Prostate gland (tissue), 2 donors: ENCODE measurements at regions not wholly inside any gene's neighbourhood (a gene's known extent, or its start where the extent isn't known, plus 50 kb on each side); places are given as distances from the start of the nearest gene placed in this dataset.

ENCODE experiments used
- DNase-seq: peaks from one replicate; pipeline ENCODE4 v3.0.0-alpha.2; 2019; ENCODE audit warnings: low spot score
- H3K27ac ChIP-seq, 2 donors: fragments of 200-600 bp; sonication (generic); 2 replicates each; pipeline ENCODE4 v1.5.1; 2017 to 2019
- H3K27me3 ChIP-seq: fragments of 200-600 bp; sonication (generic); replicated peaks from 2 replicates; pipeline ENCODE4 v1.5.1; 2019; ENCODE audit not compliant: insufficient read depth
- H3K36me3 ChIP-seq, 2 donors: fragments of 200-600 bp; sonication (generic); 1 replicate in 1 of 2; 2 replicates in 1 of 2; pipeline versions ENCODE4 v1.5.1 to v1.8.1; 2017 to 2019
- H3K4me1 ChIP-seq: fragments of 200-600 bp; sonication (generic); replicated peaks from 2 replicates; pipeline ENCODE4 v1.5.1; 2019
- H3K4me3 ChIP-seq, 2 donors: fragments of 200-600 bp; sonication (generic); 2 replicates each; pipeline ENCODE4 v1.5.1; 2017 to 2019
- H3K9me3 ChIP-seq: fragments of 200-600 bp; sonication (generic); 2 replicates; pipeline ENCODE4 v1.5.1; 2017
- POLR2A ChIP-seq: fragments of 450-650 bp; IDR thresholded peaks from one replicate; pipeline ENCODE4 v1.6.1; 2016; ENCODE audit warnings: antibody characterized with exemption, mild to moderate bottlenecking
- POLR2AphosphoS5 ChIP-seq: sonication (generic); formaldehyde crosslinking; IDR thresholded peaks from one replicate; pipeline ENCODE4 v1.6.1; 2017; ENCODE audit warnings: antibody characterized with exemption
- WGBS: methylation state at CpG from one replicate; pipeline ENCODE4 v1.1.5; 2018; 5-methylcytosine and 5-hydroxymethylcytosine counted together
- intact Hi-C: fragments of 100-400 bp; cut with DNase I; formaldehyde crosslinking; loops from one replicate; pipeline ENCODE4 v1.14.2; 2022
- TF ChIP-seq, protein P1 (sequence below), 4 experiments: fragments of 200-600 bp in 2 of 4; fragments of 450-650 bp in 2 of 4; sonication (generic) in 2 of 4; IDR thresholded peaks; 1 replicate in 3 of 4; 2 replicates in 1 of 4; pipeline ENCODE4 v1.5.1; 2016 to 2019; ENCODE audit warnings: antibody characterized with exemption in 4 of 4, mild to moderate bottlenecking in 2 of 4, moderate library complexity in 2 of 4

DNA sequence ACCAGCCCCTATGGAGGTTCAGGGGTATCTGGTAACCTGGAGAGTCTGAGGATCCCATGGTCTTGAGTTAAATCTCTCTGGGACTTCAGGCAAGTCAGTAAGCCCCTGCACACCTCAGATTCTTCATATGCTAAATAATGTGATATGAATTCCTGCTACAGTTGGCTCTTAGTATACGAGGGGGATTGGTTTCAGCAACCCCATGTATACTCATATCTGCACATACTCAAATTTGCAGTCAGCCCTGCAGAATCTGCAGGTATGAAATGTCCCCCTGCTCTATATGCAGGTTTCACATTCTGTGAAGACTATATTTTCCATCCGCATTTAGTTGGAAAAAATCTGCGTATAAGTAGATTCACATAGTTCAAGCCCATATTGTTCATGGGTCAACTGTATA, 136.6 kb downstream of the TOMM20 start:
- Histone ChIP-seq H3K9me3 (no peaks in the 10 kb centered on the region), H3K36me3 (no peaks in the 10 kb centered on the region), H3K27me3 (no peaks in the 10 kb centered on the region), H3K27ac (no peak overlapping the region), H3K4me3 (no peak overlapping the region), H3K4me1 (peaks cover 5% of the 10 kb centered on the region)
- 92% methylated on average over 3 of the region's 3 CpGs for WGBS
- TF ChIP-seq POLR2A: no peak
- TF ChIP-seq, protein P1, sequence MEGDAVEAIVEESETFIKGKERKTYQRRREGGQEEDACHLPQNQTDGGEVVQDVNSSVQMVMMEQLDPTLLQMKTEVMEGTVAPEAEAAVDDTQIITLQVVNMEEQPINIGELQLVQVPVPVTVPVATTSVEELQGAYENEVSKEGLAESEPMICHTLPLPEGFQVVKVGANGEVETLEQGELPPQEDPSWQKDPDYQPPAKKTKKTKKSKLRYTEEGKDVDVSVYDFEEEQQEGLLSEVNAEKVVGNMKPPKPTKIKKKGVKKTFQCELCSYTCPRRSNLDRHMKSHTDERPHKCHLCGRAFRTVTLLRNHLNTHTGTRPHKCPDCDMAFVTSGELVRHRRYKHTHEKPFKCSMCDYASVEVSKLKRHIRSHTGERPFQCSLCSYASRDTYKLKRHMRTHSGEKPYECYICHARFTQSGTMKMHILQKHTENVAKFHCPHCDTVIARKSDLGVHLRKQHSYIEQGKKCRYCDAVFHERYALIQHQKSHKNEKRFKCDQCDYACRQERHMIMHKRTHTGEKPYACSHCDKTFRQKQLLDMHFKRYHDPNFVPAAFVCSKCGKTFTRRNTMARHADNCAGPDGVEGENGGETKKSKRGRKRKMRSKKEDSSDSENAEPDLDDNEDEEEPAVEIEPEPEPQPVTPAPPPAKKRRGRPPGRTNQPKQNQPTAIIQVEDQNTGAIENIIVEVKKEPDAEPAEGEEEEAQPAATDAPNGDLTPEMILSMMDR (IDR thresholded peaks at IDR 0.05): no peak
- intact Hi-C loops: no loop called here
- DNase-seq: no peak

DNA sequence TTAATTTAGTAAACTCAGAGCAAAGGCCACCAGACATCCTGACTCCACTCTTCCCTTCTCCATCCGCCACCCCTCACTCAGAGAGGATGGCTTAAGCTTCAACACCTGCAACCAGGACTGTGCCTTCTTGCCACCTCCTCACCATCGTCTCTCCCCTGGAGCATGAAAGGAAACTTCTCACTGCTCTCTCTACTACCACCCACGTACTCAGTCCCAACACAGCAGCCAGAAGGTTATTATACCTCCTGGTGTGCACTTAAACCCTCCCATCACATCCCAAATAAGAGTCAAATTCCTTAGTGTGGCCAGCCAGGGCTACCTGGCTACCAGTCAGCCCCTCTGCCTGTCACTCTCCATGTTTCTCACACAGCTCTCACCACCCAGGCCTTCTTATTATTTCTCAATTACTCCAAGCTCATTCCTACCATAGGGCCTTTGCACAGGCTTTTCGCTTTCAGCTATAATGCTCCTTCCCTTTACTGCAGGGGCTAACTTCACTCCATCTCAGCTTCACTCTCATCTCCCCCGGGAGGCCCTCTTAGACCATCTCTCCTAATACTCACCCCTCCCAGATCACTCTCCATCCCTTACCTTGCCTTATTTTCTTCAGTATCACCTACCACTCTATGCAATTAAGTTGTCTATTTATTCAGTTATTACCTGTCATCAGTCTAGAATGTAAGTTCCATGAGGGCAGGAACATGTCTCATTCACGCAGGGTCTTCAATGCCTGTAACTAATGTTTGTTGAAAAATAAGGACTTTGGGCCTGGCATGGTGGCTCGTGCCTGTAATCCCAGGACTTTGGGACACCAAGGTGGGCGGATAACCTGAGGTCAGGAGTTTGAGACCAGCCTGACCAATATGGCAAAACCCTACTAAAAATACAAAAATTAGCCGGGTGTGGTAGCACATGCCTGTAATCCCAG, 137.5 kb downstream of the TOMM20 start:
- no peaks in the 10 kb centered on the region for H3K9me3 ChIP-seq
- DNase-seq: no peak
- H3K36me3 ChIP-seq: no peaks in the 10 kb centered on the region
- no peaks in the 10 kb centered on the region for H3K27me3 ChIP-seq
- TF ChIP-seq POLR2A: no peak
- TF ChIP-seq POLR2AphosphoS5: no peak
- TF ChIP-seq, protein P1 (IDR thresholded peaks at IDR 0.05): no peak
- WGBS: 96% methylated on average over 9 of the region's 9 CpGs
- no peak overlapping the region for H3K4me3 ChIP-seq
- peaks cover 8% of the 10 kb centered on the region for H3K4me1 ChIP-seq
- no peak overlapping the region for H3K27ac ChIP-seq
- intact Hi-C loops: no loop called here

DNA sequence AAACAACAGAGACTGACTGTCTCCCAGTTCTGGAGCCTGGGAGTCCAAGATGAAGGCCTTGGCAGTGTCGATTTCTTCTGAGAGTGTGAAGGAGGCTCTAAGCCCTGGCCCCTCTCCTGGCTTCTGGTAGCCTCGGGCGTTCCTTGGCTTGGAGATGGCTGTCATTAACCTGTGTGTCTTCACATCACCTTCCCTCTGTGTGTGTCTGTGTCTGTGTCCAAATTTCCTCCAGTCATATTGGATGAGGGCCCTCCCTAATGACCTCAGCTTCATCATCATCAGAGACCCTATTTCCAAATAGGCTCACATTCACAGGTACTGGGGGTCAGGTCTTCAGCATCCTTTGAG, 138.3 kb downstream of the TOMM20 start:
- intact Hi-C loops: no loop called here
- 18% methylated on average over 3 of the region's 3 CpGs for WGBS

DNA sequence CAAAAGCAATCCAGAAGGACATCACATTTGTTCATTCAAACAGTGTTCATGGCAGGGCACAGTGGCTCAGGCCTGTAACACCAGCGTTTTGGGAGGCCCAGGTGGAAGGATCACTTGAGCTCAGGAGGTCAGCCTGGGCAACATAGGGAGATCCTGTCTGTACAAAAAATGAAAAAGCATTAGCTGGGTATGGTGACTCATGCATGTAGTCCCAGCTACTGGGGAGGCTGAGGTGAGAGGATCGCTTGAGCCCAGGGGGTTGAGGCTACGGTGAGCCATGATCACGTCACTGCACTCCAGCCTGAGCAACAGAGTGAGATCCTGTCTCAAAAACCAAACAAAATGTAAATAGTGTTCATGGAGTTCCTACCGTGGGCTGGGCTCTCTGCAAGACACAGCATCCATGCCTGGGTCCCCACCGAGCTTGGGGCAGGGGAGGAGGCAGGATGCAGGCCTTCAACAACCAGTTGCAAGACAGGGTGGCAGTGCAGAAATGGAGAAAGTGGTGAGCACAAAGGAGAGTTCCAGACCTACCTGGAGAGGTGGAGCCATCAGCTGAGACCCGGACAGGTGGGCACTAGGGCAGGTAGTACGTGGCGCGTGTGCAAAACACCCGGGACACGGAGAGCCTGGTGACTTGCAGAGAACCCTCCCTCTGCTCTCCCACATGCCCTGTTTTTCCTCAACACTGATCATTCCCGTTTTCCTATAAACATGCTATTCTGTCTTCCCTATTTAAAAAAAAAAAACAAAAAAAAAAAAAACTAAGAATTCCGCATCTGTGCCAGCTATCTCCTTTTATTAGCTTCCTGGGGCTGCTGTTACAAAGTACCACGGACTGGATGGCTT, 138.9 kb downstream of the TOMM20 start:
- H3K27ac ChIP-seq: peak overlapping the region in 1 of 2 donors; percentile 34
- intact Hi-C loops: loop anchor here (10.0 kb wide), 1 partner anchor 455 kb away; no protein-coding TSS in a partner anchor

More for the DNA sequence above, 138.3 kb downstream of the TOMM20 start:
- Histone ChIP-seq H3K9me3 (no peaks in the 10 kb centered on the region), H3K27me3 (no peaks in the 10 kb centered on the region), H3K36me3 (no peaks in the 10 kb centered on the region), H3K27ac (peak overlapping the region in 1 of 2 donors; percentile 34), H3K4me1 (peaks cover 8% of the 10 kb centered on the region), H3K4me3 (no peak overlapping the region)
- no peak for DNase-seq
- TF ChIP-seq POLR2A: no peak
- no peak for TF ChIP-seq POLR2AphosphoS5
- TF ChIP-seq, protein P1 (IDR thresholded peaks at IDR 0.05): no peak

More for the DNA sequence above, 138.9 kb downstream of the TOMM20 start:
- TF ChIP-seq, protein P1 (IDR thresholded peaks at IDR 0.05): no peak
- no peak for TF ChIP-seq POLR2A
- TF ChIP-seq POLR2AphosphoS5: no peak
- H3K9me3 ChIP-seq: no peaks in the 10 kb centered on the region
- H3K4me1 ChIP-seq: peaks cover 8% of the 10 kb centered on the region
- H3K27me3 ChIP-seq: no peaks in the 10 kb centered on the region
- no peaks in the 10 kb centered on the region for H3K36me3 ChIP-seq
- 66% methylated on average over 15 of the region's 15 CpGs for WGBS
- DNase-seq: no peak
- H3K4me3 ChIP-seq: no peak overlapping the region
